Dedifferentiated amniotic fluid mesenchymal stem cell (primary cell): ENCODE measurements at regions not wholly inside any gene's neighbourhood (a gene's known extent, or its start where the extent isn't known, plus 50 kb on each side); places are given as distances from the start of the nearest gene placed in this dataset.
"Not testable (repeated sequence)": the region's sequence is repeated elsewhere in the genome, so short reads cannot be mapped to it uniquely, and the experiment has no call there.

ENCODE experiments used
- DNase-seq: peaks from one replicate; pipeline ENCODE4 v3.0.0-alpha.2; 2016; ENCODE audit errors: extremely low spot score

DNA sequence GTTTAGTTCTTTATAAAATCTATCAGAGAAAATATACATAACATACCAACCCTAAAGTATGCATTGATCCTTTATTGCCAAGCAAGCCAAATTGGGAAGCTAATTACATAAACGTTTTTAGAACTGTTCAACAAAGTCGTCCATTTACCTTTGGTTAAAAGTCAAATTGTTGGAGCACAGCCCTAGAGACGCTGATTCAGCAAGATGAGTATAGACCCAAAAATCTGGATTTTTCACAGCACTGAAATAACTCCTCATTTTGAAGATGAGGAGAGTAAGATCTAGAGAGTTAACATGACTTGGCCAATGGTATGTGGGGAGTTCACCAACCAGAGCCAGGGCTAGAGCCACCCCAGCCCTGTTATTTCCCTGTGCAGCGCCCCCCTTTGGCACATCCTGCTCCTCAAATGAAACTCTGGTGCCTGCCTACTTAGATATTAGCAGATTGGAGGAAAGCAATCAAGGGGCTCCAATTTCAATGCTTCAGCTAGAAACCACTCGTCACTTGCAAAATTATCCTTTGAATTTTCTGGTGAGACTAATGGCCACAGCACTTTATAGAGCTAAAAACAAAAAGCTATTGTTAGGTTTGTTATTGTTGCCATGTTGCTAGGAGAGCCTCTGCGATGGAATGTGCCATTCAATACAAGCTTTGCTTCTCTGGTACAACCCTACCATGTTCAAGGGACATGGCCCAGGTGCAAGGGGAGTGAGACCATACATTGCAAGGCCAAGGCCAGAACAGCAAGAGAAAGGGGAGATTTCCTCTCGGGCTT, 132.6 kb upstream of the ZEB1 start:
- no peak for DNase-seq

DNA sequence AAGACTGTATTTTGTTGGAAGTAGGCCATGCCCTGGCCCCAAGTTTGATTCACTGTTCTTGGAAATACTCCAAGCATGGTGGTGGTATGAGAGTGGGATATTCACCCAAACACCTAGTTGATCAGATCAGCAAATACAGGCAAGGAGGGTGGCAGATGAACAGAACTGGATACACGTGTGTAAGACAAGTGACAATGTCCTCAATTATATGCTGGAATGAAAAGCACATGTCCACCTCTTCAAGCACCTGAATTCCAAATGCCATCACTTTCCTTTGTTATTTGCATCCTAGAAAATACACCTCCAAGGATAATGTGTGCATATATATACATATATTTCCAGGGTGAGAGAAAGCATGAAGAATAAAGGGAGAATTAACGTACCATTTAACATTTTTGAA, 131.8 kb upstream of the ZEB1 start:
- no peak for DNase-seq

DNA sequence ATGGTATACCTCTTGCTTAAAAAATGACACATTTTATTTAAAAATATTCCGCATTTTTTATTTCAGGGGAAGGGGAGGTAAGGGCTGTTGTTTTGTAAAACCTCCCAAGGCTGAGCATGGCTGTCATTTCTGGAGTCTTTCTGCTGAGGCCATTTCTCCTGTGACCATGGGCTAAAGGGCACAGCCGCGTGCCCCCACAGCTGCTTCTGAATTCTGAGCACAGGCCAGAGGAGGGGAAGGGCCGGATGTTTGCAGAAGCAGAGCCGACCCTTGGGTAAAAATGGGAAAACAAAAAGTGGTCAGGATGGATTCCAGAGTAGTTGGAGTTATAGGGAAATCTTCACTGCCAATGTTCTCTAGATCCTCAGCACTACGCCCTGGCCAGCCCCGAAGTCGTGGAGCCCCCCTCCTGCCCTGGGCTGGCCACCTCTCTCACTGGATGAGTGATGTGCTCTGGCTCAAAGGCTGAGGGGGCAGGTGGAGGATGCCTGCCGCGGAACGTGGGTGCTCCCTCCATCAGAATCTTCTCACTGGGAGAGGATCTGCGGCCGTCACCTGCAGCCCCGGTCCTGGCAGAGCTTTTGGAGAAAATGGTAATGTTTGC, 131.3 kb upstream of the ZEB1 start:
- DNase-seq, result no peak

DNA sequence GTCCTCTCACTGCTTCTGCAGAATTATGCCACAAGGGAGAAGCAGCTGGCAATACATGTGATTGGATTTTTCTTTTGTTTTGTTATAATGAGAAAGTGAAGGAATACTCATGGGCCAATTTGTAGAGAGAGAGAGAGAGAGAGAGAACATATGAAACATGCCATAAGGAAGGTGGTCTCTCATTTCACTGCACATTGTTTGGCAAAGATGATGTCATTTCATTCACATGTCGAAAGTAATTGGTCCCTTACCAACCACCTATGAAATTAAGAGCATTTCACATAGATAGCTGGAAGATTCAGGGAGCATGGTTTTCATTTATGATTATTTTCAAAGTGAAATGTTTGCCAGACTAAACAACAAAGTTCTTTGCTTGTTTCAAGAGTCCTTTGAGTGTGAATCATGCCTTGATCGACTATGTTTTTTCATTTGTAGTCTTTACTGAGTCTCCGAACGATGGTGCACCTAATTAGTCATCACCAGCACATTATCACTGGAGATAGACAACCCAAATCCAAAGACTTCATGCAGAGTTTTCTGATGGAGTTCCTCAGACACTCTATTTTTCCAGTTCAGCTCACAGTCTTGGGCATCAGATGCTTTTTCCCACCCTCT, 130.1 kb upstream of the ZEB1 start:
- no peak for DNase-seq

DNA sequence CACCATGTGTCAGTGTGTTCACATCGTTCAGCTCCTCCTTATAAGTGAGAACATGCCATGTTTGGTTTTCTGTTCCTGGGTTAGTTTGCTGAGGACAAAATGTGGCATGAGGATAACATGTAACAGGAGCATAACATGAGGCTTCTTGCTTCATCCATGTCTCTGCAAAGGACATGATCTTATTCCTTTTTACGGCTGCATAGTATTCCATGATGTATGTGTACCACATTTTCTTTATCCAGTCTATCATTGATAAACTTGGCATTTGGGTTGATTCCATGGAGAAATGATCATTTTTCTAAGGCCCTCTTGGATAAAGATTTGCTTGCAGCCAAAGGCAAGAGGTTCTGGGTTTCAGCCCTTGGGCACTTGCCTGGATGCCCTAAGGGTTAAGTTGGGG, 128.5 kb upstream of the ZEB1 start:
- no peak for DNase-seq

- DNase-seq, result no peak
Measured at GRCh38 chr10:31192475-31192874, 126.5 kb upstream of the ZEB1 start.

GRCh38 chr10:31194986-31195385, 124.0 kb upstream of the ZEB1 start:
- DNase-seq, result no peak

- no peak for DNase-seq
Measured at GRCh38 chr10:31197886-31198285, 121.1 kb upstream of the ZEB1 start.

DNA sequence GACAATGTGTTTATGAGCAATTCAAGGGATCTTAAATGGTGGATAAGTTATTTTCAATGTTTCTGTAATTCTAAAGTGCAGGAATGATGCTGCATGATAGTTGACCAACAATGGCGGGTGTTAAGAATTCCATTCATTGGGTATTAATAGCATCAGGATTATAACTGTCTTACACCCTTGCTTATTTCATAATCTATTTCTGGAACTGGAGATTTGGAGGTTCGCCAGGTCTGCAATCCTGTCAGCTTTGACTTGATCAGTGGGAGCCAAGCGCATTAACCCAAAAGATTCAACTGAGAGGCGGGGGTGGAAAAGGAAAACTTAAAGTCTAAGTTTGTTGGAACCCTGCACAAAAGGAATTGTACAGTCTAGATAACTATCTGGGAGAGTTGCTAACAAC, 114.9 kb upstream of the ZEB1 start:
- DNase-seq, result no peak

DNA sequence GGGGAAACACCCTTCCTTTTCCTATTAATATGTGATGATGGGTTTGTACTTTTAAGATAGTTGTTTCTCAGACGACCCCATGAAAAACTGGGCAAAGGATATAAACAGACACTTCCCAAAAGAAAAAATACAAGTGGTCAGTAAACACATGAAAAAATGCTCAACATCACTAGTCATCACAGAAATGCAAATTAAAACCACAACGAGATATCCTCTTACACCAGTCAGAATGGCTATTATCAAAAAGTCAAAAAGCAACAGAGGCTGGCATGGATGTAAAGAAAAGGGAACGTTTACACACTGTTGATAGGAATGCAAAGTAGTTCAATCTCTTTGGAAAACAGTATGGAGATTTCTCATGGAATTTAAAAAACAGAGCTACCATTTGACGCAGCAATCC, 111.4 kb upstream of the ZEB1 start:
- DNase-seq, result no peak

DNA sequence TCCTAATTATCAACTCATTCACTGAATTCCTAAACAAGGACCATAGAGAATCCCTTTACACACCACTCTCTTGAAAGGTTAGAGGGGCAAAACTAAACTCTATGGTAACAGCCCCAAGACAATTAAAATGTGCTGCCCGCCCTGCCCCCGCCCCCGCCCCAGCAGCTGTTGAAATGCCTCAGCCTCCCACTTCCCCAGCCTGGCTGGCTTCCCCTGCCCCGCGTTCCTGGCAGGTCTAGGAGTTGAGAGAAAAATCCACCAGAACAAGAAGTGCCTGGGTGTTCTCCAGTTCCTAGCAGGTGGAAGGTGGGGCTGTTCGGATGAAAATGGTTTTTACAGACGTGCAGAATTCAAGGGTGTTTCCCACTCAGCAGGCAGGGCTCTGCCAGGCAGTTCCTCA, 109.5 kb upstream of the ZEB1 start:
- DNase-seq, result no peak

GRCh38 chr10:31210190-31210589, 108.8 kb upstream of the ZEB1 start:
- DNase-seq, result no peak

GRCh38 chr10:31213959-31214358, 105.1 kb upstream of the ZEB1 start:
- no peak for DNase-seq

- DNase-seq, result no peak
Measured at GRCh38 chr10:31215052-31215451, 104.0 kb upstream of the ZEB1 start.

DNA sequence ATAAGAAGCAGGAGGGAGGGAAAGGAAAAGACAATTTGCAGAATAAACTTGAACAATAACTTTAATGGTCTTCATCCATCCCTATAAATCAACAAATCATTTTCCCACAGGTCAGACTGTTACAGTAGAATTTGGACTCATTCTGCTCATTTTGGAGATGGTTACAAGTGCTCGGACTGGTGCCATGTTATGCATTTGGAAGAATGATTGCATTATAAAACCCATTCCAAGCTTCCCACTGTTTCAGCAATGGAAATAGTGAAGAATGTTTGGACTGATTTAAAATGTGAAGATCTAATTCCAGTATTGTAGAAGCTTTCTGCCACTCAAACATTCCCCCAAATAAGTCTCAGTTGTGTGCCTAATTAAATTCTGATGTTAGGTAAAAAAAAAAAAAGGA, 99.7 kb upstream of the ZEB1 start:
- DNase-seq, result no peak

DNA sequence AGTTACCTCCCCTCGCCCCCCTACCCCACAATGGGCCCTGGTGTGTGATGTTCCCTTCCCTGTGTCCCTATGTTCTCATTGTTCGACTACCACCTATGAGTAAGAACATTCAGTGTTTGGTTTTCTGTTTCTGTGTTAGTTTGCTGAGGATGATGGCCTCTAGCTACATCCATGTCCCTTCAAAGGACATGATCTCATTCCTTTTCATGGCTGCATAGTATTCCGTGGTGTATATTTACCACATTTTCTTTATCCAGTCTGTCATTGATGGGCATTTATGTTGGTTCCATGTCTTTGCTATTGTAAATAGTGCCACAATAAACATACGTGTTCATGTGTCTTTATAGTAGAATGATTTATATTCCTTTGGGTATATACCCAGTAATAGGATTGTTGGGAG, 90.2 kb upstream of the ZEB1 start:
- not testable (repeated sequence) for DNase-seq

DNA sequence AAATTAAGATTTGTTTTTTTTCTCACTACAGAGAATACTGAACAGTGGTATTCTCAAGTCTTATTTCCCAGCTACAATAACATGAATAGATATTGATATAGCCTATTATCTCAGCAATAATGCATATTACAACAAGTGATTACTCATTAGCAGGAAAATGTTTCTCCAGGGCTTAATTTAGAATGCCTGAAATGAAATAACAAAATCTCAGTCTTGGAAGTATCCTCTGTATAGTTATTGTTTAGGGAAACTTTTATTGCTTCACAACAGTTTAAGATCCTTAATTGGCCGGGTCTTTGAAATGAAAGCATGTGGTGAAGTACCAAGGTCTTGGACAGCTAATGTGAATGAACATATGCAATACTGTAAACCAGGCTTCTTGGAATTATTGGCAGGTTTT, 79.1 kb upstream of the ZEB1 start:
- DNase-seq, result no peak

- DNase-seq, result peak; percentile 78
Measured at GRCh38 chr10:31242902-31243301, 76.1 kb upstream of the ZEB1 start.

DNA sequence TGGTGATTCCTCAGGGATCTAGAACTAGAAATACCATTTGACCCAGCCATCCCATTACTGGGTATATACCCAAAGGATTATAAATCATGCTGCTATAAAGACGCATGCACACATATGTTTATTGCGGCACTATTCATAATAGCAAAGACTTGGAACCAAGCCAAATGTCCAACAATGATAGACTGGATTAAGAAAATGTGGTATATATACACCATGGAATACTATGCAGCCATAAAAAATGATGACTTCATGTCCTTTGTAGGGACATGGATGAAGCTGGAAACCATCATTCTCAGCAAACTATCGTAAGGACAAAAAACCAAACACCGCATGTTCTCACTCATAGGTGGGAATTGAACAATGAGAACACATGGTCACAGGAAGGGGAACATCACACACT, 67.9 kb upstream of the ZEB1 start:
- not testable (repeated sequence) for DNase-seq

DNA sequence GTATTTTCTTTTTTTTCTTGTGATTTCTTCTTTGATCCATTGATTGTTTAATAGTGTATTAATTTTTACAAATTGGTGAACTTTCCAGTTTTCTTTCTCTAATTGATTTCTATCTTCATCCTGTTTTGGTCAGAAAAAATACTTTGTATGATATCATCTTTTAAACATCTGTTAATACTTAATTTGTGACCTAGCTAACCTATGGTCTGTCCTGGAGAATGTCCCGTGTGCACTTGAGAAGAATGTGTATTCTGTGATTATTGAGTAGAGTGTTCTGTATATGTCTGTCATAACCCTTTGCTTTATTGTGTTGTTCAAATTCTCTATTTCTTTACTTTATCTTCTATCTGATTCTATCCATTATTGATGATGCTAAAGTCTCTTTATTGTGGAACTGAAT, 65.8 kb upstream of the ZEB1 start:
- no peak for DNase-seq

DNA sequence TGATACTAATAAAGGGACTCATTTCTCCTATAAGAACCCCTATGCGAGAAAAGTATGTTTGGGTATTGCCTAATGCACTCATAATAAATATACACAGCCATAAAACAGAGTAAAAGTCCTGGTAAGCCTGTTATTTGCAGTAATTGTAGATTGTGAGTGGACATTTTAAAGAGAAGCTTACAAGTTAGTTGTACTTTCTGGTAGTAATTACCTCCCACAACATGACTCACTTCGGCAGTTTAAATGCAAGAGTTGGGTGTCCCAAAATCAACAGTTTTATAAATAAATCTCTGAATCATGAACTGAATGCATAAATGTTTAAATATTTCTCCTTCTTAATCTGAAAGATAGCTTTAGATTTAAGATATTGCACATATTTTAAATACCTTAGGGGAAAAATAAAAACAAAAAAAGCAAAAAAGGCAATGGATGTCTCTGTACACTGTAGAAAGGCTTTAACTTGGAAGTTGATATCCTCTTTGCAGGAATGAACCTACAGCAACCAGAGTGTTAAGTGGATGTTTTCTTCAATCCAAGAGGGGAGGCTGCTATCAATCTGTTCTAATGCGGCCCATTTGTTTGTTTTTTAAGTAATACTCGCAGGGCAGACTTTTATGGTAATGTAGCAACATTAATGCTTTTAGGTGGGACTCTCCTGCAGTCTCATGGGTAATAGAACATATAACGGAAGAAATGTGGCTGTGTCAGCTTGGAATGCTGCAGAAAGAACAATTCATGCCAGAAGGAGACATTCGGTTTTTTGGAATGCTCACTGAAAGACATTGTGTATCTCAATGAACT, 57.3 kb upstream of the ZEB1 start:
- DNase-seq, result peak; percentile 88

DNA sequence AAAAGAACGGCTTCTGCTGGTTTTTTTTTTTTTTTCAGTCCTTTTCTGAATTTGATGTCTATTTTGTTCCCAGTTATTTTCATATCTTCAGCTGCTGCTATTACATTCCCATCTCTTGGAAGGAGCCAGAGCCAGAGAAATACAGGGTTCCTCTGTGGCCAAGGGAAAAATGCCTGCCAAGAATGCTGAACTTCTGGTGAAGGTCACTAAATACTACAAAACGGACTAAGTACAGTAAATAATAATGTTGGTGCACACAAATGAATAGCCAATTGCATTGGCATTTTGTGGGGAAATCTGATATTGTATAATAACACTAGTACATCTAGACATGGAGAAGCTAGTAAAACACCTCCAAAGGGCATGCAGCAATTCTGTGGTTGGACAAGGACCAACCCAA, 56.3 kb upstream of the ZEB1 start:
- peak; percentile 70 for DNase-seq

DNA sequence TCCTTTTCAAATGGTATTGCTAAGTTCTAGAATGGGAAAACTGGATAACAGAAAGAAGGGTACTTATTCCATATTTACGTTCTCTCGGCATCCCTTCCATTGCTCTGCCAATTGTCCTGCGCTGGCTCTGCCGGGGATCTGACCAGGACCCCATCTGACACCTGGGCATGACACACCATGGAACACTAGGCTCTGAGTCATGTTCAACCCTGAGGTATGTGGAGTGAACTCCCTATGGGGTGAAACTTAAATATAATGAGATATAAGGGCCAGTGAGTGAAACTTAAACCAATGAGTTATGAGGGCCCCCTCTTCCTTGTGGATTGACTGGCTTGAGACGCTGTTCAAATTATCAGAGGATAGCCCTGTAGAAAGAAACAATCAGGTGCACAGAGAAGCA, 55.1 kb upstream of the ZEB1 start:
- DNase-seq, result no peak
